ENCODE measurements at regions not wholly inside any gene's neighbourhood (a gene's known extent, or its start where the extent isn't known, plus 50 kb on each side); places are given as distances from the start of the nearest gene placed in this dataset.

- Histone ChIP-seq H2AK5ac (ENCODE audit: low read depth, low read length) (no peak overlapping the region), H3K4me1 (ENCODE audit: control insufficient read depth, insufficient read depth, low read length) (no peaks in the 10 kb centered on the region), H2BK5ac (ENCODE audit: low read depth, low read length, poor library complexity, severe bottlenecking) (no peak overlapping the region), H4K91ac (ENCODE audit: insufficient read depth, low read depth, low read length) (no peak overlapping the region), H3K4me3 (ENCODE audit: insufficient read depth, low read depth, low read length) (no peak overlapping the region), H2AK9ac (replicated peaks; ENCODE audit: low read depth, low read length, poor library complexity) (no peak overlapping the region), H3K18ac (ENCODE audit: low read depth, low read length) (no peak overlapping the region), H3K27me3 (ENCODE audit: control insufficient read depth, insufficient read depth, low read length) (no peaks in the 10 kb centered on the region), H4K20me1 (ENCODE audit: insufficient read depth, low read length) (no peaks in the 10 kb centered on the region), H3K9me3 (ENCODE audit: control insufficient read depth, insufficient read depth, low read length) (peaks cover 30% of the 10 kb centered on the region), H2BK20ac (ENCODE audit: low read depth, low read length) (no peak overlapping the region), H2AFZ (replicated peaks; ENCODE audit: low read length, poor library complexity) (no peak overlapping the region), H3K4ac (ENCODE audit: low read depth, low read length) (no peak overlapping the region), H3K9me1 (ENCODE audit: insufficient read depth, low read length) (no peaks in the 10 kb centered on the region), H3K23ac (ENCODE audit: low read depth, low read length) (no peak overlapping the region), H3K36me3 (ENCODE audit: control insufficient read depth, insufficient read depth, low read length) (no peaks in the 10 kb centered on the region), H3K56ac (ENCODE audit: extremely low read depth, insufficient read depth, low read length) (no peak overlapping the region), H3K27ac (ENCODE audit: insufficient read depth, low read length) (no peak overlapping the region), H4K8ac (ENCODE audit: low read depth in 2 of 2, low read length in 2 of 2) (no peak overlapping the region), H3K9ac (ENCODE audit: low read depth, low read length) (no peak overlapping the region), H2BK15ac (ENCODE audit: low read depth, low read length) (no peak overlapping the region), H3K79me1 (ENCODE audit: low read depth in 1 of 2, low read length in 2 of 2) (no peaks in the 10 kb centered on the region), H2BK120ac (ENCODE audit: low read depth, low read length) (no peak overlapping the region), H3K4me2 (ENCODE audit: low read depth, low read length) (no peak overlapping the region), H3K14ac (replicated peaks; ENCODE audit: low read depth, low read length) (no peak overlapping the region), H4K5ac (ENCODE audit: low read depth, low read length) (no peak overlapping the region)
- dilution Hi-C loops (cut with HindIII; ENCODE audit: low sequenced_read_pairs, unreplicated experiment), result no loop called here
- intact Hi-C loops (cut with micrococcal nuclease), result loop anchor here (5.0 kb wide), 1 partner anchor 97 kb away; no protein-coding TSS in a partner anchor
- TF ChIP-seq MAFK (IDR thresholded peaks at IDR 0.05; ENCODE audit: low read depth, low read length) (no peak), MAZ (IDR thresholded peaks at IDR 0.05; ENCODE audit: borderline replicate concordance, low read depth, low read length) (no peak), RCOR1 (IDR thresholded peaks at IDR 0.05; ENCODE audit: insufficient replicate concordance, low read length) (no peak), RFX5 (IDR thresholded peaks at IDR 0.05; ENCODE audit: low read depth, low read length) (no peak), FOS (IDR thresholded peaks at IDR 0.05; ENCODE audit: low read depth, low read length) (no peak), POLR2A (IDR thresholded peaks at IDR 0.05; ENCODE audit: low read depth, low read length) (no peak), BHLHE40 (IDR thresholded peaks at IDR 0.05; ENCODE audit: low read depth, low read length) (no peak), RAD21 (IDR thresholded peaks at IDR 0.05; ENCODE audit: low read length) (no peak), NFE2L2 (IDR thresholded peaks at IDR 0.05; ENCODE audit: low read depth, low read length) (no peak), CEBPB (IDR thresholded peaks at IDR 0.05; ENCODE audit: low read depth, low read length) (no peak), MXI1 (IDR thresholded peaks at IDR 0.05; ENCODE audit: borderline replicate concordance, low read depth, low read length) (no peak)
- TF ChIP-seq, protein P1, sequence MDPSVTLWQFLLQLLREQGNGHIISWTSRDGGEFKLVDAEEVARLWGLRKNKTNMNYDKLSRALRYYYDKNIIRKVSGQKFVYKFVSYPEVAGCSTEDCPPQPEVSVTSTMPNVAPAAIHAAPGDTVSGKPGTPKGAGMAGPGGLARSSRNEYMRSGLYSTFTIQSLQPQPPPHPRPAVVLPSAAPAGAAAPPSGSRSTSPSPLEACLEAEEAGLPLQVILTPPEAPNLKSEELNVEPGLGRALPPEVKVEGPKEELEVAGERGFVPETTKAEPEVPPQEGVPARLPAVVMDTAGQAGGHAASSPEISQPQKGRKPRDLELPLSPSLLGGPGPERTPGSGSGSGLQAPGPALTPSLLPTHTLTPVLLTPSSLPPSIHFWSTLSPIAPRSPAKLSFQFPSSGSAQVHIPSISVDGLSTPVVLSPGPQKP (IDR thresholded peaks at IDR 0.05; ENCODE audit: borderline replicate concordance, low read depth, low read length), result no peak
- TF ChIP-seq, protein P2, sequence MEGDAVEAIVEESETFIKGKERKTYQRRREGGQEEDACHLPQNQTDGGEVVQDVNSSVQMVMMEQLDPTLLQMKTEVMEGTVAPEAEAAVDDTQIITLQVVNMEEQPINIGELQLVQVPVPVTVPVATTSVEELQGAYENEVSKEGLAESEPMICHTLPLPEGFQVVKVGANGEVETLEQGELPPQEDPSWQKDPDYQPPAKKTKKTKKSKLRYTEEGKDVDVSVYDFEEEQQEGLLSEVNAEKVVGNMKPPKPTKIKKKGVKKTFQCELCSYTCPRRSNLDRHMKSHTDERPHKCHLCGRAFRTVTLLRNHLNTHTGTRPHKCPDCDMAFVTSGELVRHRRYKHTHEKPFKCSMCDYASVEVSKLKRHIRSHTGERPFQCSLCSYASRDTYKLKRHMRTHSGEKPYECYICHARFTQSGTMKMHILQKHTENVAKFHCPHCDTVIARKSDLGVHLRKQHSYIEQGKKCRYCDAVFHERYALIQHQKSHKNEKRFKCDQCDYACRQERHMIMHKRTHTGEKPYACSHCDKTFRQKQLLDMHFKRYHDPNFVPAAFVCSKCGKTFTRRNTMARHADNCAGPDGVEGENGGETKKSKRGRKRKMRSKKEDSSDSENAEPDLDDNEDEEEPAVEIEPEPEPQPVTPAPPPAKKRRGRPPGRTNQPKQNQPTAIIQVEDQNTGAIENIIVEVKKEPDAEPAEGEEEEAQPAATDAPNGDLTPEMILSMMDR (conservative IDR thresholded peaks at IDR 0.05; ENCODE audit: low read depth, low read length), result no peak
- DNase-seq, result no peak
- in situ Hi-C loops (cut with MboI; ENCODE audit: low sequenced_read_pairs), result no loop called here
- 80% methylated on average over 1 of the region's 5 CpGs; no CpG with 5 or more reads in 1 of the 2 experiments for WGBS, 2 experiments (ENCODE audit: extremely low coverage in 2 of 2, insufficient read length in 1 of 2)
- no TSS peak for BruUV-seq (replicated peaks)
- no peak for ATAC-seq (ENCODE audit: low read depth)
- ChIA-PET POLR2A (ENCODE audit: unreplicated experiment) (no interaction called here), CTCF (no interaction called here)
These were observed 406.4 kb upstream of the RNF32 start for GRCh38 chr7:156234192-156234591.
